ENCODE measurements at regions not wholly inside any gene's neighbourhood (a gene's known extent, or its start where the extent isn't known, plus 50 kb on each side); places are given as distances from the start of the nearest gene placed in this dataset.

- TF ChIP-seq CTCF (IDR thresholded peaks at IDR 0.05; ENCODE audit: low read length): no peak
- TF ChIP-seq EZH2 (IDR thresholded peaks at IDR 0.05; ENCODE audit: borderline replicate concordance, low read length): no peak
Measured at GRCh38 chr10:65365878-65366277, 1560.0 kb upstream of the LRRTM3 start.
